ENCODE measurements at regions not wholly inside any gene's neighbourhood (a gene's known extent, or its start where the extent isn't known, plus 50 kb on each side); places are given as distances from the start of the nearest gene placed in this dataset.

DNA sequence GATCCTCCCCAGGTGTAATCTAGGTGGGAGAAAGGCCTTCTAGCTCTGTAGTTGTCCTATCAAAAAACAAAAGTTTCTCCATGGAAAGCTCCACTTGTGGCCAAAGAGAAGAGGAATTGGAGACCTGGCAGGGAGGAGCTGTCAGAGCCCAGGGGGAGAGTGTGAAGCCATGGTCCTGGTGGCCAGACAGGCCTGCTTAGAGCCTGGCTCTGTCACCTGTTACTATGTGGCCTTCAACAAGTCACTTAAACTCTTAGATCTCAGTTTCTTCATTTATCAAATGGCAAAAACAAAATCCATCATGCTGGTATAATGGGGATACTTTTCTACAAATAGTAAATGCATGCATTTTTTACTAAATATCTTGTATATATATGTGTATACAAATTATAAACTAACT lies 59.0 kb upstream of the NFE2L3 start:
- FAIRE-seq (no peak), DNase-seq (ENCODE audit: extremely low spot score, insufficient read length, low read depth) (no peak)

- FAIRE-seq (no peak), DNase-seq (ENCODE audit: extremely low spot score, insufficient read length, low read depth) (no peak)
These were observed 55.9 kb upstream of the NFE2L3 start for GRCh38 chr7:26096136-26096535.

- DNase-seq (ENCODE audit: extremely low spot score, insufficient read length, low read depth) (no peak), FAIRE-seq (no peak)
These were observed 53.9 kb upstream of the NFE2L3 start for GRCh38 chr7:26097837-26098668.

DNA sequence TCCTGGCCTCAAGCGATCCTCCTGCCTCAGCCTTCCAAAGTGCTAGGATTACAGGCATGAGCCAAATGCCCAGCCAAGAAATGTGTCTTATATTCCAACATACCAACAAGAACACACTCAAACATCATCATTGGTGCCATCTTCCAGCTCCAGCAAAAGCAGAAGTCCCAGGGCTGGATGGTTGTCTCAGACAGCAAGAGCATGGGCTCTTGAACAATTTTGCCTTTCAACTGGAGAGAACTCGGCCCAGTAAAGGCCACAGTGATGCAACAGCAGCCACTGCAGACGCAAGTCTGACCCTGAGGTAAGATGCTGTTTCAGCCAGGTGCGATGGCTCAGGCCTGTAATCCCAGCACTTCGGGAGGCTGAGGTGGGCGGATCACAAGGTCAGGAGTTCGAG lies 52.8 kb upstream of the NFE2L3 start:
- no peak for FAIRE-seq
- DNase-seq (ENCODE audit: extremely low spot score, insufficient read length, low read depth): no peak

DNA sequence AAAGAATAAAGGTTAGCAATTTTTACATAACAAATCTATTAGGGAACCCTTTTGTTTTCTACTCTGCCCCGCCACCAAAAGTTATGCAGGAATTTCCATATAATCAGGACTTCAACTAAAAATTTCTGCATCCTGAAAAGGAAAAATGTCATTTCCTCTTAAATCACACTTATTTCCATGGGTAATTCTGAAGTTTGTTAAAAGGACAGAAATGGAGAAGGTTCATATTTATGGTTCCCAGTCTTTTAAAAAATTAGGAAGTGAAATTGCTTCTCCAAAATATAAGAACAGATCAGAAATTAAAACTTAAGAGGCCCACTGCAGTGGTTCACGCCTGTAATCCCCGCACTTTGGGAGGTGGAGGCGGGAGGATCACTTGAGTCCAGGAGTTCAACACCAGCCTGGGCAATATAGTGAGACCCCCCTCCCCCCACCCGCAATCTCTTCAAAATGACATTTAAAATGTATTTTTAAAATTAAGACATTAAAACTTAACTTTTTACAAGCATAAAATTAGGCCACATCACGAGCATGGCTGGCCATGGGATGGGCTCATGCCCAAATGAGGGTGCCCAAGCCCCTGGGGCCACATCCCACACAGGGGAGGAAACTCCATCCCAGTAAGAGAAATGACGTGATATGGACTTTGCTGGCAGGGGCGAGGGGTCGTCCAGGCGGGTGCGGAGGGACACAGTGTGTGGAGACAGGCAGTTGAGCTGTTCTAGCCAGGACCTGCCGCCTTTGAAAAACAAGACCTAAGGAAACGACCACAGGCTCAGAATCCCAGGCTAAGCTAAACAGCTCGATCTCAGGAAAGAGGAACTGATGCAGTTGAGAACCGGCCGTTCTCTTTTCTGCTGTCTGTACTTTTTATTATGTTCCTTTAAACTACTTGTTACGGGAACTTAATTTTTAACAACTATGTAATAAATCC lies 51.3 kb upstream of the NFE2L3 start:
- FAIRE-seq (peak; percentile 54), DNase-seq (ENCODE audit: extremely low spot score, insufficient read length, low read depth) (no peak)

- FAIRE-seq (peak; percentile 69), DNase-seq (ENCODE audit: extremely low spot score, insufficient read length, low read depth) (peak; percentile 23)
These were observed 50.4 kb upstream of the NFE2L3 start for GRCh38 chr7:26101361-26102151.

DNA sequence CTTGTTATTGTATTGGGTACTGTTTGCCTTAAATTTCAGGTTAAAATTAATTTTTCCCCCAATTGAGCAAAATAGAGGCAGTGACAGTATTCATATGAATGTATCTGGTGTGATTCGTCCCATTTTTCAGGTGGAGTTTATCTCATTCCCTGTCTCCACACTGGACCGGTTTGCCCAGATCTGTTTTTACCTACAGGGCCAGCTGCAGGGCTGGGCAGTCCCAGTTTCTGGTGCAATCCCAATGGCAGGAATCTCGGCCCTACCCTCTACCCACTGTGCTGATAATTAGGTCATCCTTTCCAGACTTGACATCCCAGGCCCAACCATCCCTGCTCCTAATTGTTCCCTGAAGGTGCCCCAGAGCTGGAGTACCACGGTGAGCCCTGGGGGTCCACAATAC lies 49.8 kb upstream of the NFE2L3 start:
- FAIRE-seq: no peak
- DNase-seq (ENCODE audit: extremely low spot score, insufficient read length, low read depth): no peak
